Sigmoid colon (tissue), 6 donors: ENCODE measurements at regions not wholly inside any gene's neighbourhood (a gene's known extent, or its start where the extent isn't known, plus 50 kb on each side); places are given as distances from the start of the nearest gene placed in this dataset.

Experiments
- DNase-seq: peaks from one replicate; pipeline ENCODE4 v3.0.0-alpha.2; 2019
- H3K27ac ChIP-seq, 4 donors: fragments of 200-600 bp; sonication (generic); one replicate each; pipeline ENCODE4 v1.5.1; 2016 to 2019; ENCODE audit warnings: mild to moderate bottlenecking in 1 of 4
- H3K27me3 ChIP-seq, 3 donors: fragments of 200-600 bp; sonication (generic); one replicate each; pipeline ENCODE4 v1.5.1; 2019; ENCODE audit warnings: mild to moderate bottlenecking in 1 of 3
- H3K36me3 ChIP-seq, 4 donors: fragments of 200-600 bp; sonication (generic); one replicate each; pipeline ENCODE4 v1.5.1; 2016 to 2019
- H3K4me1 ChIP-seq, 4 donors: fragments of 200-600 bp; sonication (generic); one replicate each; pipeline ENCODE4 v1.5.1; 2017 to 2019
- H3K4me3 ChIP-seq, 4 donors: fragments of 200-600 bp; sonication (generic); one replicate each; pipeline ENCODE4 v1.5.1; 2017 to 2019; ENCODE audit warnings: mild to moderate bottlenecking in 2 of 4, moderate library complexity in 1 of 4
- H3K9me3 ChIP-seq, 4 donors: fragments of 200-600 bp in 3 of 4; sonication (generic) in 3 of 4; one replicate each; pipeline versions ENCODE4 v1.5.1 to v1.6.1; 2013 to 2019
- CTCF ChIP-seq, 4 experiments: fragments of 450-650 bp in 3 of 4; fragments of 200-600 bp in 1 of 4; IDR thresholded peaks; one replicate each; pipeline ENCODE4 v1.5.1; 2016 to 2019; ENCODE audit warnings: antibody characterized with exemption in 4 of 4, mild to moderate bottlenecking in 3 of 4, moderate library complexity in 2 of 4
- EP300 ChIP-seq, 4 donors: sonication (generic); formaldehyde crosslinking; IDR thresholded peaks; one replicate each; pipeline ENCODE4 v1.6.1; 2017; ENCODE audit warnings: antibody characterized with exemption in 4 of 4
- POLR2A ChIP-seq, 2 donors: fragments of 450-650 bp; IDR thresholded peaks; one replicate each; pipeline ENCODE4 v1.6.1; 2016; ENCODE audit warnings: antibody characterized with exemption in 2 of 2, mild to moderate bottlenecking in 2 of 2, moderate library complexity in 2 of 2
- POLR2AphosphoS5 ChIP-seq, 4 donors: sonication (generic); formaldehyde crosslinking; IDR thresholded peaks; one replicate each; pipeline ENCODE4 v1.6.1; 2017; ENCODE audit warnings: antibody characterized with exemption in 4 of 4
- WGBS, 2 donors: extraction: QIAGEN DNeasy Blood & Tissue Kit; methylation state at CpG; one replicate each; pipeline ENCODE4 v1.1.7; 2013; 5-methylcytosine and 5-hydroxymethylcytosine counted together
- intact Hi-C: fragments of 100-400 bp; cut with DNase I; formaldehyde crosslinking; loops from one replicate; pipeline ENCODE4 v1.15.1; 2023
- donor health status: healthy with polysubstance abuse.
- donor health status: healthy.

GRCh38 chr18:46393230-46393629 lies 263.8 kb downstream of the LOXHD1 start:
- intact Hi-C loops, result no loop called here
- WGBS, 2 donors, result 78 to 82% methylated on average over 8 of the region's 8 CpGs
- DNase-seq, result no peak
- Histone ChIP-seq H3K4me3 (no peak overlapping the region), H3K36me3 (no peaks in the 10 kb centered on the region), H3K4me1 (peaks cover 0 to 8% (median 4%) of the 10 kb centered on the region in 4 donors), H3K9me3 (no peaks in the 10 kb centered on the region), H3K27ac (no peak overlapping the region), H3K27me3 (no peaks in the 10 kb centered on the region)
- no peak for TF ChIP-seq POLR2AphosphoS5 (IDR thresholded peaks at IDR 0.05)
- TF ChIP-seq EP300 (IDR thresholded peaks at IDR 0.05), result no peak
- no peak for TF ChIP-seq POLR2A (IDR thresholded peaks at IDR 0.05)
- no peak for TF ChIP-seq CTCF (IDR thresholded peaks at IDR 0.05)

GRCh38 chr18:46393961-46394360 lies 263.1 kb downstream of the LOXHD1 start:
- Histone ChIP-seq H3K27me3 (no peaks in the 10 kb centered on the region), H3K9me3 (no peaks in the 10 kb centered on the region), H3K27ac (no peak overlapping the region), H3K36me3 (no peaks in the 10 kb centered on the region), H3K4me1 (peaks cover 0 to 3% (median 0%) of the 10 kb centered on the region in 4 donors), H3K4me3 (no peak overlapping the region)
- WGBS, 2 donors, result 72 to 79% methylated on average over 6 of the region's 6 CpGs
- TF ChIP-seq POLR2A (IDR thresholded peaks at IDR 0.05), result no peak
- TF ChIP-seq EP300 (IDR thresholded peaks at IDR 0.05), result no peak
- no peak for TF ChIP-seq POLR2AphosphoS5 (IDR thresholded peaks at IDR 0.05)
- no peak for TF ChIP-seq CTCF (IDR thresholded peaks at IDR 0.05)
- intact Hi-C loops, result no loop called here
- no peak for DNase-seq

- Histone ChIP-seq H3K4me3 (no peak overlapping the region), H3K4me1 (peaks cover 0 to 3% (median 0%) of the 10 kb centered on the region in 4 donors), H3K27me3 (no peaks in the 10 kb centered on the region), H3K36me3 (no peaks in the 10 kb centered on the region), H3K27ac (no peak overlapping the region), H3K9me3 (no peaks in the 10 kb centered on the region)
- intact Hi-C loops, result no loop called here
- 85 to 91% methylated on average over 4 of the region's 4 CpGs for WGBS, 2 donors
- TF ChIP-seq POLR2A (IDR thresholded peaks at IDR 0.05), result no peak
- no peak for TF ChIP-seq POLR2AphosphoS5 (IDR thresholded peaks at IDR 0.05)
- no peak for TF ChIP-seq EP300 (IDR thresholded peaks at IDR 0.05)
- DNase-seq, result no peak
These were observed 261.2 kb downstream of the LOXHD1 start for GRCh38 chr18:46395795-46396194.

- H3K27ac ChIP-seq, result no peak overlapping the region
- no peaks in the 10 kb centered on the region for H3K27me3 ChIP-seq
- H3K4me1 ChIP-seq, result peaks cover 0 to 3% (median 0%) of the 10 kb centered on the region in 4 donors
- intact Hi-C loops, result no loop called here
- H3K9me3 ChIP-seq, result no peaks in the 10 kb centered on the region
- H3K4me3 ChIP-seq, result no peak overlapping the region
- no peaks in the 10 kb centered on the region for H3K36me3 ChIP-seq
- no peak for DNase-seq
- TF ChIP-seq POLR2AphosphoS5 (IDR thresholded peaks at IDR 0.05), result no peak
- no peak for TF ChIP-seq EP300 (IDR thresholded peaks at IDR 0.05)
- TF ChIP-seq POLR2A (IDR thresholded peaks at IDR 0.05), result no peak
- TF ChIP-seq CTCF (IDR thresholded peaks at IDR 0.05), result no peak
These were observed 259.8 kb downstream of the LOXHD1 start for GRCh38 chr18:46397174-46397573.

- TF ChIP-seq POLR2A (IDR thresholded peaks at IDR 0.05), result no peak
- Histone ChIP-seq H3K4me3 (no peak overlapping the region), H3K27me3 (no peaks in the 10 kb centered on the region), H3K9me3 (no peaks in the 10 kb centered on the region), H3K36me3 (no peaks in the 10 kb centered on the region), H3K27ac (no peak overlapping the region), H3K4me1 (peaks cover 0 to 7% (median 0%) of the 10 kb centered on the region in 4 donors)
- 68 to 74% methylated on average over 7 of the region's 7 CpGs for WGBS, 2 donors
- intact Hi-C loops, result no loop called here
- no peak for DNase-seq
These were observed 259.0 kb downstream of the LOXHD1 start for GRCh38 chr18:46398005-46398404.

GRCh38 chr18:46398625-46399024 lies 258.4 kb downstream of the LOXHD1 start:
- no peak for DNase-seq
- Histone ChIP-seq H3K27me3 (no peaks in the 10 kb centered on the region), H3K36me3 (no peaks in the 10 kb centered on the region), H3K4me3 (no peak overlapping the region), H3K4me1 (peaks cover 0 to 9% (median 0%) of the 10 kb centered on the region in 4 donors), H3K9me3 (no peaks in the 10 kb centered on the region), H3K27ac (no peak overlapping the region)
- intact Hi-C loops, result no loop called here
- no peak for TF ChIP-seq POLR2AphosphoS5 (IDR thresholded peaks at IDR 0.05)
- no peak for TF ChIP-seq EP300 (IDR thresholded peaks at IDR 0.05)
- no peak for TF ChIP-seq CTCF (IDR thresholded peaks at IDR 0.05)
- TF ChIP-seq POLR2A (IDR thresholded peaks at IDR 0.05), result no peak
- WGBS, 2 donors, result 47 to 78% methylated on average over 9 of the region's 9 CpGs
